HCT116 (cell line): ENCODE measurements at regions not wholly inside any gene's neighbourhood (a gene's known extent, or its start where the extent isn't known, plus 50 kb on each side); places are given as distances from the start of the nearest gene placed in this dataset.

ENCODE experiments used
- ATAC-seq: fragments of 200-7000 bp; cut with Tn5 transposase; 2 replicates; pipeline ENCODE4 v1.9.1; 2020; ENCODE audit warnings: mild to moderate bottlenecking, moderate library complexity
- BruUV-seq: library from RNA; stranded (reverse); fragments of 400-500 nt; replicated peaks from 2 replicates; lab custom pipeline; 2021; lab: Mats Ljungman, UMichigan
- CTCF ChIA-PET: fragments of 300-600 bp; sonication (Branson Sonifier 250); formaldehyde crosslinking; loops from one replicate; lab custom pipeline; 2021; ENCODE audit warnings: antibody characterized with exemption; lab: Charles Lee
- POLR2A ChIA-PET: fragments of 300-600, 350-600 bp; sonication (Branson Sonifier 250); formaldehyde crosslinking; loops from one replicate; lab custom pipeline; 2021; ENCODE audit warnings: antibody characterized with exemption; lab: Charles Lee
- RAD21 ChIA-PET, 2 experiments: fragments of 300-600 bp; sonication (Branson Sonifier 250); formaldehyde crosslinking; loops; one replicate each; lab custom pipeline; 2023; ENCODE audit warnings: low total read pairs in 2 of 2; ENCODE audit not compliant: uncharacterized antibody in 2 of 2, unreplicated experiment in 2 of 2, low non-redundant PET in 1 of 2; lab: Charles Lee
- DNase-seq: peaks from one replicate; pipeline ENCODE4 v3.0.0-alpha.2; 2010; ENCODE audit warnings: low read depth, low spot score
- H2AFZ ChIP-seq: fragments of 200-600 bp; shearing (Covaris generic), sonication (generic); 2 replicates; pipeline ENCODE4 v1.6.1; 2017; ENCODE audit warnings: low read depth, mixed run types, mixed read lengths, antibody characterized with exemption, low read length; ENCODE audit not compliant: poor library complexity, severe bottlenecking
- H3K27ac ChIP-seq: 2 replicates; pipeline ENCODE4 v1.5.1; 2012; ENCODE audit warnings: low read depth, low read length
- H3K27me3 ChIP-seq: fragments of 200-600 bp; sonication (generic); 2 replicates; pipeline ENCODE4 v1.6.1; 2016; ENCODE audit warnings: mixed run types, low read length, mixed read lengths; ENCODE audit not compliant: insufficient read depth
- H3K36me3 ChIP-seq, 2 experiments: fragments of 200-500 bp in 1 of 2; fragments of 200-600 bp in 1 of 2; sonication (Bioruptor generic) in 1 of 2; sonication (generic) in 1 of 2; 2 replicates each; pipeline versions ENCODE4 v1.5.1 to v1.6.1; 2014 to 2016; ENCODE audit warnings: low read length in 2 of 2, inconsistent platforms in 1 of 2, mixed read lengths in 1 of 2, mixed run types in 1 of 2; ENCODE audit not compliant: insufficient read depth in 2 of 2, control insufficient read depth in 1 of 2
- H3K4me1 ChIP-seq, 2 experiments: fragments of 200-600 bp in 1 of 2; sonication (generic) in 1 of 2; 2 replicates each; pipeline versions ENCODE4 v1.5.1 to v1.6.1; 2012 to 2017; ENCODE audit warnings: low read length in 2 of 2, inconsistent platforms in 1 of 2, mild to moderate bottlenecking in 1 of 2, mixed read lengths in 1 of 2, mixed run types in 1 of 2, moderate library complexity in 1 of 2; ENCODE audit not compliant: insufficient read depth in 2 of 2, control insufficient read depth in 1 of 2
- H3K4me2 ChIP-seq: fragments of 200-600 bp; sonication (generic); 2 replicates; pipeline ENCODE4 v1.6.1; 2017; ENCODE audit warnings: mixed run types, low read length, mixed read lengths
- H3K4me3 ChIP-seq, 2 experiments: fragments of 200-600 bp in 1 of 2; sonication (generic) in 1 of 2; replicated peaks in 1 of 2; 2 replicates each; pipeline ENCODE4 v1.5.1; 2011 to 2016; ENCODE audit warnings: low read length in 2 of 2, control low read depth in 1 of 2, low read depth in 1 of 2, mild to moderate bottlenecking in 1 of 2, mixed read lengths in 1 of 2, mixed run types in 1 of 2
- H3K79me2 ChIP-seq: fragments of 200-600 bp; sonication (generic); 2 replicates; pipeline ENCODE4 v1.6.1; 2017; ENCODE audit warnings: mild to moderate bottlenecking, mixed run types, low read length, moderate library complexity, mixed read lengths; ENCODE audit not compliant: insufficient read depth
- H3K9ac ChIP-seq: fragments of 200-600 bp; sonication (generic); 2 replicates; pipeline ENCODE4 v1.6.1; 2016; ENCODE audit warnings: low read length, mixed read lengths
- H3K9me2 ChIP-seq: fragments of 200-600 bp; sonication (generic), shearing (Covaris generic); 2 replicates; pipeline ENCODE4 v1.6.1; 2017; ENCODE audit warnings: mixed run types, mild to moderate bottlenecking, moderate library complexity; ENCODE audit not compliant: insufficient read depth
- H3K9me3 ChIP-seq, 2 experiments: fragments of 200-500 bp in 1 of 2; fragments of 200-600 bp in 1 of 2; sonication (Bioruptor generic) in 1 of 2; sonication (generic) in 1 of 2; 2 replicates each; pipeline ENCODE4 v1.6.1; 2014 to 2017; ENCODE audit warnings: low read length in 2 of 2, mixed read lengths in 2 of 2, inconsistent platforms in 1 of 2, low read depth in 1 of 2, mild to moderate bottlenecking in 1 of 2, mixed run types in 1 of 2, moderate library complexity in 1 of 2; ENCODE audit not compliant: control insufficient read depth in 1 of 2, insufficient read depth in 1 of 2
- H4K20me1 ChIP-seq: fragments of 200-600 bp; sonication (generic), shearing (Covaris generic); 2 replicates; pipeline ENCODE4 v1.6.1; 2017; ENCODE audit warnings: mixed run types, mild to moderate bottlenecking, moderate library complexity; ENCODE audit not compliant: insufficient read depth
- CEBPB ChIP-seq: IDR thresholded peaks from 2 replicates; pipeline ENCODE4 v1.6.1; 2012; ENCODE audit warnings: low read depth
- EZH2 ChIP-seq: fragments of 200-600 bp; sonication (generic); IDR thresholded peaks from 2 replicates; pipeline ENCODE4 v1.6.1; 2017; ENCODE audit warnings: antibody characterized with exemption, mixed run types
- POLR2AphosphoS5 ChIP-seq: IDR thresholded peaks from 2 replicates; pipeline ENCODE4 v1.6.1; 2011; ENCODE audit warnings: mild to moderate bottlenecking, low read depth, low read length, moderate library complexity
- SIN3A ChIP-seq: IDR thresholded peaks from 2 replicates; pipeline ENCODE4 v1.6.1; 2012; ENCODE audit warnings: low read depth
- TCF7L2 ChIP-seq: IDR thresholded peaks from 2 replicates; pipeline ENCODE4 v1.7.0; 2011; ENCODE audit warnings: borderline replicate concordance, inconsistent platforms; ENCODE audit not compliant: insufficient read depth, insufficient read length; ENCODE audit errors: extremely low read depth
- YY1 ChIP-seq: IDR thresholded peaks from 2 replicates; pipeline ENCODE4 v1.6.1; 2011; ENCODE audit warnings: low read length, low read depth, moderate library complexity, mild to moderate bottlenecking; ENCODE audit not compliant: insufficient replicate concordance; ENCODE audit errors: extremely low read depth
- ZFX ChIP-seq: fragments of 450-650 bp; IDR thresholded peaks from 2 replicates; pipeline ENCODE4 v1.6.1; 2017
- intact Hi-C: fragments of 100-400 bp; cut with micrococcal nuclease; formaldehyde crosslinking; loops from 2 replicates; pipeline ENCODE4 v1.10.0; 2022

- H3K4me2 ChIP-seq = no peak overlapping the region
- CTCF ChIA-PET = no interaction called here
These were observed 147.4 kb upstream of the BCHE start for GRCh38 chr3:165984589-165984988.

GRCh38 chr3:165983284-165983683 lies 146.1 kb upstream of the BCHE start:
- no TSS peak for BruUV-seq
- H3K4me2 ChIP-seq = no peak overlapping the region
- CTCF ChIA-PET = no interaction called here

More at GRCh38 chr3:165984589-165984988, 147.4 kb upstream of the BCHE start:
- no TSS peak for BruUV-seq
- H3K4me1 ChIP-seq = no peaks in the 10 kb centered on the region
- RAD21 ChIA-PET = no interaction called here
- no peak overlapping the region for H3K9ac ChIP-seq
- POLR2A ChIA-PET = no interaction called here
- no peak overlapping the region for H2AFZ ChIP-seq
- no peaks in the 10 kb centered on the region for H3K36me3 ChIP-seq
- H3K9me2 ChIP-seq = no peaks in the 10 kb centered on the region
- no peaks in the 10 kb centered on the region for H3K27me3 ChIP-seq
- ATAC-seq = no peak
- no peaks in the 10 kb centered on the region for H3K79me2 ChIP-seq
- no peak overlapping the region for H3K4me3 ChIP-seq
- intact Hi-C loops = no loop called here
- no peak for TF ChIP-seq YY1
- no peak for DNase-seq
- no peaks in the 10 kb centered on the region for H4K20me1 ChIP-seq
- no peaks in the 10 kb centered on the region for H3K9me3 ChIP-seq
- H3K27ac ChIP-seq = no peak overlapping the region

More at GRCh38 chr3:165983284-165983683, 146.1 kb upstream of the BCHE start:
- Histone ChIP-seq H2AFZ (no peak overlapping the region), H4K20me1 (no peaks in the 10 kb centered on the region), H3K4me3 (no peak overlapping the region), H3K27ac (no peak overlapping the region), H3K36me3 (no peaks in the 10 kb centered on the region), H3K9ac (no peak overlapping the region), H3K9me2 (no peaks in the 10 kb centered on the region), H3K9me3 (no peaks in the 10 kb centered on the region), H3K27me3 (no peaks in the 10 kb centered on the region), H3K79me2 (no peaks in the 10 kb centered on the region), H3K4me1 (no peaks in the 10 kb centered on the region)
- ChIA-PET RAD21 (no interaction called here), POLR2A (no interaction called here)
- intact Hi-C loops = no loop called here
- ATAC-seq (no peak), DNase-seq (no peak)
- TF ChIP-seq SIN3A = no peak
- no peak for TF ChIP-seq CEBPB
- TF ChIP-seq EZH2 = no peak
- no peak for TF ChIP-seq YY1
- no peak for TF ChIP-seq TCF7L2
- TF ChIP-seq ZFX = no peak
- TF ChIP-seq POLR2AphosphoS5 = no peak
